ENCODE measurements at regions not wholly inside any gene's neighbourhood (a gene's known extent, or its start where the extent isn't known, plus 50 kb on each side); places are given as distances from the start of the nearest gene placed in this dataset.

- DNase-seq (ENCODE audit: insufficient read length, low spot score, missing footprints) = no peak
- H3K79me2 ChIP-seq (ENCODE audit: insufficient read depth, low read length) = no peaks in the 10 kb centered on the region
- H3K36me3 ChIP-seq (ENCODE audit: insufficient read depth, low read length) = no peaks in the 10 kb centered on the region
- no peak overlapping the region for H3K27ac ChIP-seq (ENCODE audit: low read depth, low read length)
- H2AFZ ChIP-seq (ENCODE audit: low read length) = no peak overlapping the region
- H4K20me1 ChIP-seq (ENCODE audit: insufficient read depth, low read length) = no peaks in the 10 kb centered on the region
- no peaks in the 10 kb centered on the region for H3K9me3 ChIP-seq (ENCODE audit: low read depth, low read length)
- no peak overlapping the region for H3K4me3 ChIP-seq (ENCODE audit: insufficient read depth, low read length)
- no peaks in the 10 kb centered on the region for H3K4me1 ChIP-seq (ENCODE audit: insufficient read depth, low read length)
- no peak overlapping the region for H3K4me2 ChIP-seq (ENCODE audit: insufficient read depth, low read length)
- H3K27me3 ChIP-seq (ENCODE audit: insufficient read depth, low read length) = no peaks in the 10 kb centered on the region
- no peak for TF ChIP-seq CTCF (IDR thresholded peaks at IDR 0.05; ENCODE audit: extremely low read depth, low read depth, low read length)
Observed at GRCh38 chr3:144317961-144318360, 346.3 kb downstream of the DIPK2A start.

- no peaks in the 10 kb centered on the region for H3K9me3 ChIP-seq (ENCODE audit: low read depth, low read length)
- H2AFZ ChIP-seq (ENCODE audit: low read length) = no peak overlapping the region
- H3K4me3 ChIP-seq (ENCODE audit: insufficient read depth, low read length) = no peak overlapping the region
- no peak overlapping the region for H3K4me2 ChIP-seq (ENCODE audit: insufficient read depth, low read length)
- H3K4me1 ChIP-seq (ENCODE audit: insufficient read depth, low read length) = no peaks in the 10 kb centered on the region
- no peak for DNase-seq (ENCODE audit: insufficient read length, low spot score, missing footprints)
- no peaks in the 10 kb centered on the region for H3K79me2 ChIP-seq (ENCODE audit: insufficient read depth, low read length)
- no peaks in the 10 kb centered on the region for H4K20me1 ChIP-seq (ENCODE audit: insufficient read depth, low read length)
- H3K27ac ChIP-seq (ENCODE audit: low read depth, low read length) = no peak overlapping the region
- no peaks in the 10 kb centered on the region for H3K36me3 ChIP-seq (ENCODE audit: insufficient read depth, low read length)
- H3K27me3 ChIP-seq (ENCODE audit: insufficient read depth, low read length) = no peaks in the 10 kb centered on the region
- no peak for TF ChIP-seq CTCF (IDR thresholded peaks at IDR 0.05; ENCODE audit: extremely low read depth, low read depth, low read length)
Observed at GRCh38 chr3:144324076-144324475, 352.5 kb downstream of the DIPK2A start.

- Histone ChIP-seq H3K4me2 (ENCODE audit: insufficient read depth, low read length) (no peak overlapping the region), H2AFZ (ENCODE audit: low read length) (no peak overlapping the region), H3K36me3 (ENCODE audit: insufficient read depth, low read length) (no peaks in the 10 kb centered on the region), H3K4me1 (ENCODE audit: insufficient read depth, low read length) (no peaks in the 10 kb centered on the region), H3K27me3 (ENCODE audit: insufficient read depth, low read length) (no peaks in the 10 kb centered on the region), H3K27ac (ENCODE audit: low read depth, low read length) (no peak overlapping the region), H3K79me2 (ENCODE audit: insufficient read depth, low read length) (no peaks in the 10 kb centered on the region), H3K4me3 (ENCODE audit: insufficient read depth, low read length) (no peak overlapping the region), H3K9me3 (ENCODE audit: low read depth, low read length) (no peaks in the 10 kb centered on the region), H4K20me1 (ENCODE audit: insufficient read depth, low read length) (no peaks in the 10 kb centered on the region)
- DNase-seq (ENCODE audit: insufficient read length, low spot score, missing footprints) = no peak
- no peak for TF ChIP-seq CTCF (IDR thresholded peaks at IDR 0.05; ENCODE audit: extremely low read depth, low read depth, low read length)
Observed at GRCh38 chr3:144332868-144333267, 361.2 kb downstream of the DIPK2A start.

- no peak overlapping the region for H2AFZ ChIP-seq (ENCODE audit: low read length)
- no peak for TF ChIP-seq CTCF (IDR thresholded peaks at IDR 0.05; ENCODE audit: extremely low read depth, low read depth, low read length)
- H3K27ac ChIP-seq (ENCODE audit: low read depth, low read length) = no peak overlapping the region
- no peaks in the 10 kb centered on the region for H3K27me3 ChIP-seq (ENCODE audit: insufficient read depth, low read length)
- no peaks in the 10 kb centered on the region for H3K79me2 ChIP-seq (ENCODE audit: insufficient read depth, low read length)
- H3K4me1 ChIP-seq (ENCODE audit: insufficient read depth, low read length) = no peaks in the 10 kb centered on the region
- H3K9me3 ChIP-seq (ENCODE audit: low read depth, low read length) = no peaks in the 10 kb centered on the region
- DNase-seq (ENCODE audit: insufficient read length, low spot score, missing footprints) = no peak
- H3K36me3 ChIP-seq (ENCODE audit: insufficient read depth, low read length) = no peaks in the 10 kb centered on the region
- H3K4me2 ChIP-seq (ENCODE audit: insufficient read depth, low read length) = no peak overlapping the region
- H4K20me1 ChIP-seq (ENCODE audit: insufficient read depth, low read length) = no peaks in the 10 kb centered on the region
- no peak overlapping the region for H3K4me3 ChIP-seq (ENCODE audit: insufficient read depth, low read length)
Observed at GRCh38 chr3:144341471-144341870, 369.8 kb downstream of the DIPK2A start.

Measured in osteoblast (primary cell).